ENCODE measurements at regions not wholly inside any gene's neighbourhood (a gene's known extent, or its start where the extent isn't known, plus 50 kb on each side); places are given as distances from the start of the nearest gene placed in this dataset.
"Not testable (repeated sequence)": the region's sequence is repeated elsewhere in the genome, so short reads cannot be mapped to it uniquely, and the experiment has no call there.

DNA sequence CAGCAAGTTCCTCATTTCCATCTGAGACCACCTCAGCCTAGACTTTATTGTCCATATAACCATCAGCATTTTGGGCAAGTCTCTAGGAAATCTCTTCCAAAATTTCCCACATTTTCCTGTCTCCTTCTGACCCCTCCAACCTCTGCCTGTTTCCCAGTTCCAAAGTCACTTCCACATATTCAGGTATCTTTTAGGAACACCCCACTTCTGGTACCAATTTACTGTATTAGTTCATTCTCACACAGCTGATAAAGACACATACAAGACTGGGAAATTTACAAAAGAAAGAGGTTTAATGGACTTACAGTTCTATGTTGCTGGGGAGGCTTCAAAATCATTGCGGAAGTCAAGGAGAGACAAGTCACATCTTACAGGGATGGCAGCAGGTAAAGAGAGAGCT is 103.6 kb downstream of the ART5 start:
- H3K79me2 ChIP-seq (ENCODE audit: control insufficient read depth in 1 of 2, insufficient read depth in 2 of 2, low read length in 2 of 2); CTCF ChIA-PET (ENCODE audit: partially characterized antibody); H4K5ac ChIP-seq (ENCODE audit: insufficient read length, low read depth, low read length); H3K4me3 ChIP-seq (ENCODE audit: extremely low read depth in 1 of 4, insufficient read depth in 2 of 4, low read depth in 3 of 4, low read length in 4 of 4); H3K27ac ChIP-seq (ENCODE audit: low read depth, low read length); H3K36me3 ChIP-seq (ENCODE audit: control insufficient read depth in 2 of 4, insufficient read depth in 4 of 4, low read length in 3 of 4); H3K4me1 ChIP-seq (replicated peaks in 1 of 4; ENCODE audit: control insufficient read depth in 3 of 4, insufficient read depth in 4 of 4, low read length in 3 of 4); H3K4ac ChIP-seq (replicated peaks; ENCODE audit: insufficient read length, low read depth, low read length); H4K91ac ChIP-seq (replicated peaks; ENCODE audit: insufficient read length, low read length); DNase-seq (ENCODE audit: low read depth in 1 of 2, low spot score in 2 of 2); H2AFZ ChIP-seq (ENCODE audit: low read length); H2BK20ac ChIP-seq (ENCODE audit: low read length); H3K79me1 ChIP-seq (ENCODE audit: low read depth, low read length); H2BK120ac ChIP-seq (replicated peaks; ENCODE audit: low read depth, low read length); FAIRE-seq; H3K9me3 ChIP-seq (ENCODE audit: insufficient read depth in 2 of 2, low read depth in 1 of 2, low read length in 1 of 2); H2BK15ac ChIP-seq (ENCODE audit: low read length); H2AK5ac ChIP-seq (ENCODE audit: low read depth, low read length); H3K27me3 ChIP-seq (replicated peaks in 1 of 4; ENCODE audit: control insufficient read depth in 3 of 4, extremely low read depth in 1 of 4, insufficient read depth in 3 of 4, low read length in 3 of 4); H3K9ac ChIP-seq (replicated peaks in 1 of 4; ENCODE audit: extremely low read depth in 1 of 4, low read depth in 3 of 4, low read length in 3 of 4); H4K20me1 ChIP-seq (replicated peaks in 1 of 2; ENCODE audit: control insufficient read depth in 1 of 2, insufficient read depth in 2 of 2, low read length in 2 of 2); H3K23me2 ChIP-seq (ENCODE audit: low read depth, low read length); H3K23ac ChIP-seq (ENCODE audit: insufficient read length); H2BK5ac ChIP-seq (ENCODE audit: low read depth, low read length); POLR2A ChIA-PET (ENCODE audit: partially characterized antibody); H4K8ac ChIP-seq (ENCODE audit: extremely low read depth, insufficient read depth, low read length); H3K56ac ChIP-seq (replicated peaks; ENCODE audit: insufficient read length, low read depth, low read length); H3K18ac ChIP-seq (ENCODE audit: extremely low read depth, low read length); H3K4me2 ChIP-seq (ENCODE audit: insufficient read depth in 1 of 2, low read depth in 2 of 2, low read length in 2 of 2); H3K14ac ChIP-seq (ENCODE audit: insufficient read length); H2BK12ac ChIP-seq (ENCODE audit: low read depth, low read length): not testable (repeated sequence)
- WGBS, 2 experiments (ENCODE audit: extremely low coverage in 1 of 2, insufficient coverage in 1 of 2, insufficient read length in 1 of 2, insufficient replicate concordance in 2 of 2, low coverage in 1 of 2, low lambda C conversion rate in 2 of 2, missing lambda C conversion rate in 1 of 2): 100% methylated on average over 1 of the region's 1 CpG; no CpG with 5 or more reads in 1 of the 2 experiments

All from H1 (cell line).